Activated CD8-positive, alpha-beta T cell treated with anti-CD3 and anti-CD28 coated beads, Interleukin-2, amount 10 ng/mL, durations not matched to agents 7 days and 5 days (primary cell): ENCODE measurements at regions not wholly inside any gene's neighbourhood (a gene's known extent, or its start where the extent isn't known, plus 50 kb on each side); places are given as distances from the start of the nearest gene placed in this dataset.

Experiments
- ATAC-seq: fragments of 150-1000 bp; cut with Tn5 transposase; one replicate; pipeline ENCODE4 v1.10.0; 2021; ENCODE audit warnings: moderate library complexity
- CTCF ChIA-PET: fragments of 350-600 bp; sonication (Branson Sonifier 250); formaldehyde crosslinking; loops from one replicate; lab custom pipeline; 2021; ENCODE audit warnings: antibody characterized with exemption; lab: Charles Lee
- POLR2A ChIA-PET: fragments of 350-600 bp; sonication (Branson Sonifier 250); formaldehyde crosslinking; loops from one replicate; lab custom pipeline; 2021; ENCODE audit warnings: antibody characterized with exemption; lab: Charles Lee
- DNase-seq: peaks from one replicate; pipeline ENCODE4 v3.0.0-alpha.2; 2020
- H3K27ac Mint-ChIP-seq: one replicate; pipeline ENCODE4 v1.8.0; 2021; ENCODE audit warnings: mild to moderate bottlenecking, mixed read lengths
- H3K27me3 Mint-ChIP-seq: one replicate; pipeline ENCODE4 v1.8.0; 2021; ENCODE audit warnings: low read depth, mixed read lengths
- H3K36me3 Mint-ChIP-seq: one replicate; pipeline ENCODE4 v1.8.0; 2021; ENCODE audit warnings: low read depth, mixed read lengths
- H3K4me1 Mint-ChIP-seq: one replicate; pipeline ENCODE4 v1.8.0; 2021; ENCODE audit warnings: low read depth, mixed read lengths
- H3K4me3 Mint-ChIP-seq: one replicate; pipeline ENCODE4 v1.8.0; 2021; ENCODE audit warnings: mild to moderate bottlenecking, mixed read lengths
- H3K9me3 Mint-ChIP-seq: one replicate; pipeline ENCODE4 v1.8.0; 2022; ENCODE audit warnings: mixed read lengths; ENCODE audit not compliant: insufficient read depth

DNA sequence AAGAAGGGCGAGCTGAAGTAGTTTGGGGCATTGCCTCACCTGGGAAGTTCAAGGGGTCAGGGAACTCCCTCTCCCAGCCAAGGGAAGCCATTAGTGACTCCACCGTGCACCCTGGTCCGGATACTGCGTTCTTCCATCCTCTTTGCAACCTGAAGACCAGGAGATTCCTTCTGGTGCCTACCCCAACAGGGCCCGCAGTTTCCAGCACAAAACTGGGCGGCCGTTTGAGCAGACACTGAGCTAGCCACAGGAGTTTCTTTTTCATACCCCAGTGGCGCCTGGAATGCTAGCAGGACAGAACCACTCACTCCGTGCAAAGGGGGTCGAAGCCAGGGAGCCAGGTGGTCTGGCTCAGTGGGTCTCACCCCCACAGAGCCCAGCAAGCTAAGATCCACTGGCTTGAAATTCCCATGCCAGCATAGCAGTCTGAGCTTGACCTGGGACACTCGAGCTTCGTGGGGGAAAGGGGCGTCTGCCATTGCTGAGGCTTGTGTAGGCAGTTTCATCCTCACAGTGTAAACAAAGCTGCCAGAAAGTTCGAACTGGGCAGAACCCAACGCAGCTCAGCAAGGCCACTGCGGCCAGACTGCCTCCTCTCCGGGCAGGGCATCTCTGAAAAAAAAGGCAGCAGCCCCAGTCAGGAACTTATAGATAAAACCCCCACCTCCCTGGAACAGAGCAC is 1039.4 kb upstream of the IGFBP7 start:
- Mint-ChIP-seq H3K27me3 (no peaks in the 10 kb centered on the region), H3K9me3 (peaks cover 13% of the 10 kb centered on the region), H3K36me3 (no peaks in the 10 kb centered on the region), H3K27ac (no peak overlapping the region), H3K4me3 (no peak overlapping the region), H3K4me1 (no peaks in the 10 kb centered on the region)
- ATAC-seq: no peak
- ChIA-PET POLR2A (no interaction called here), CTCF (no interaction called here)
- no peak for DNase-seq

DNA sequence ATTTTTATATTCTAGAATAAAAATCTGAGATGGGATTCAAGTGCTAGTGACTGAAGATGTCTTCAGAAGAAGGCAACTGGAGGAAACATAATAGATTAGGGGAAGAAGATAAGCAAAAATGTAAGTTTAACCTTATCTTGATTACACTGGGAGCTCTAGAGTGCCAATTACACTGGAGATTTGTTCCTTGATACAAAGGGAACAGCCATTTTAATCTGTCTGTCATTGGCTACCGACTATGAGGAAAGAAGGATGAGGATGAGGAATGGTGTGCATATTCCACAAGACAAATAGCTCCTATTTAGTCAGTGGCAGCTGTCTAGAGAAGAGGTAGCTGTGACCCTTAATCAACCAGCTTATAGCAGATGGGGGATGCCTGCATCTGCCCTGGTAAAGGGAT is 1034.5 kb upstream of the IGFBP7 start:
- POLR2A ChIA-PET: no interaction called here
- no peaks in the 10 kb centered on the region for H3K36me3 Mint-ChIP-seq
- DNase-seq: no peak
- peaks cover 12% of the 10 kb centered on the region for H3K9me3 Mint-ChIP-seq
- H3K27ac Mint-ChIP-seq: no peak overlapping the region
- no peaks in the 10 kb centered on the region for H3K4me1 Mint-ChIP-seq
- H3K27me3 Mint-ChIP-seq: no peaks in the 10 kb centered on the region
- CTCF ChIA-PET: no interaction called here
- no peak for ATAC-seq
- no peak overlapping the region for H3K4me3 Mint-ChIP-seq

- Mint-ChIP-seq H3K4me1 (no peaks in the 10 kb centered on the region), H3K27me3 (no peaks in the 10 kb centered on the region), H3K4me3 (no peak overlapping the region), H3K9me3 (peaks cover 7% of the 10 kb centered on the region), H3K27ac (no peak overlapping the region), H3K36me3 (no peaks in the 10 kb centered on the region)
- CTCF ChIA-PET: no interaction called here
- ATAC-seq (no peak), DNase-seq (no peak)
- POLR2A ChIA-PET: interaction anchor here (0.6 kb wide), 1 partner anchor 60 kb away, joined by 3 read pairs; no protein-coding TSS in a partner anchor
These were observed 1028.8 kb upstream of the IGFBP7 start for GRCh38 chr4:58138786-58139668.

DNA sequence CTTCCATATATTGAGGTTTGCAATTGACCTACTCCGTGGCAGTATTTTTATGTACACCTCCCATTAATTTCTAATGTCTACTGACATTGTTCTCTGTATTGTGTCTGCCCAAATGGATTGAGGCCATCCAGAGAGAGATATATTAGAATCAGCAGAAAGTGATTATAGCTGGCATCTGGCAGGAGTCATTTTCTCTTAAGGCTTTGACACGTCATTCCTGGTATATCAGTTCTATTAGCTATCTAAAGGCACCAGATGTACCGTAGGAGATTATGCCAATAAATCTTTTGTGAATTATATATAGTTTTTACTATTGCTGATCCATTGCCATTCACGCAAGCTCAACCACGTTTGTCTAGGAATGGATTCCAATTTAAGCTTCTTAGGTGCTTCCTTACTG is 1026.4 kb upstream of the IGFBP7 start:
- ChIA-PET CTCF (no interaction called here), POLR2A (interaction anchor here (0.7 kb wide), 1 partner anchor 1666 kb away, joined by 3 read pairs; no protein-coding TSS in a partner anchor)
- no peak for ATAC-seq
- no peak for DNase-seq
- peaks cover 3% of the 10 kb centered on the region for H3K9me3 Mint-ChIP-seq
- no peaks in the 10 kb centered on the region for H3K36me3 Mint-ChIP-seq
- H3K27ac Mint-ChIP-seq: no peak overlapping the region
- H3K4me3 Mint-ChIP-seq: no peak overlapping the region
- no peaks in the 10 kb centered on the region for H3K4me1 Mint-ChIP-seq
- H3K27me3 Mint-ChIP-seq: no peaks in the 10 kb centered on the region

DNA sequence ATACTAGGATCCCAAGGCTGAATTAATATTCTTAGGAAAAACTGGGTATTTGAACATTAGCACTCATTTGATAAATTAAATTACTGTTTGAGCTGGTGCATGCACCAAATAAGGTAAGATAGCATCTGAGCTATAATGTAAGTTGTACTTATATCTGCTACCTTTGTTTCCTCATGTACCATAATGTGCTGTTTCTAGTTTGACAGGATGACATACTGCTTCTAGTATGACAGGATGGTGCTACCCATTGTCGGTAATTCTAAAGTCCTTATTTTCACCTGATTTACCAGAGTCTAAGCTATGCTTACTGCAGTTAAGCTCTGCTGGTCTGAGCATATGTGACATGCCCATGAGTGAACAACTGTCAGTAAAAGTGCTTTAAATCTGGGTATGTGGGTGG is 1017.5 kb upstream of the IGFBP7 start:
- Mint-ChIP-seq H3K27me3 (no peaks in the 10 kb centered on the region), H3K4me1 (no peaks in the 10 kb centered on the region), H3K9me3 (no peaks in the 10 kb centered on the region)

DNA sequence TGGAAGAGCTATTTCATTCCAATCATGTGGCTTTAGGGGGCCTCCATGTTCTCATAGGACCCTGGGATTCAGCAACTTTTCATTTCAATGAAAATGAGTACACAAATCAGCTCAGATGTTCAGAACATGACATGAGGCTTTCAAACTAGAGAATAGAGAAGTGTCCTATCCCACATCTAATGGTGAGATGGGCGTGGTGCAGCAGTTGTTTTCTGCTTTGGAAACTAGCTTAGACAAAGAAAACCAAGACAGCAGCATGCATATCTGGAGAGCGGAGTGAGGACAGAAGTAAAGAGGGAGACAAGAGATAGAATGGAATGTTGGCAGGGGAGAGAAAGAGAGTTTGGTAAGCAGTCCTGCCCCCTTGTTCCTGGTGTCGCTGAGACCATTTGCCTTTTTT is 1009.1 kb upstream of the IGFBP7 start:
- no peak overlapping the region for H3K4me3 Mint-ChIP-seq
- H3K4me1 Mint-ChIP-seq: no peaks in the 10 kb centered on the region
- POLR2A ChIA-PET: no interaction called here
- no peaks in the 10 kb centered on the region for H3K27me3 Mint-ChIP-seq
- no peak for DNase-seq
- H3K9me3 Mint-ChIP-seq: peaks cover 3% of the 10 kb centered on the region
- H3K27ac Mint-ChIP-seq: no peak overlapping the region
- no peaks in the 10 kb centered on the region for H3K36me3 Mint-ChIP-seq
- CTCF ChIA-PET: no interaction called here
- ATAC-seq: no peak

More for the DNA sequence above, 1017.5 kb upstream of the IGFBP7 start:
- H3K36me3 Mint-ChIP-seq: no peaks in the 10 kb centered on the region
- DNase-seq (no peak), ATAC-seq (no peak)
- ChIA-PET CTCF (no interaction called here), POLR2A (no interaction called here)
- H3K27ac Mint-ChIP-seq: no peak overlapping the region
- H3K4me3 Mint-ChIP-seq: no peak overlapping the region

GRCh38 chr4:58113126-58113525 is 1002.9 kb upstream of the IGFBP7 start:
- Mint-ChIP-seq H3K27me3 (no peaks in the 10 kb centered on the region), H3K4me3 (no peak overlapping the region), H3K36me3 (no peaks in the 10 kb centered on the region), H3K27ac (no peak overlapping the region), H3K4me1 (no peaks in the 10 kb centered on the region), H3K9me3 (no peaks in the 10 kb centered on the region)
- DNase-seq: no peak
- no peak for ATAC-seq
- POLR2A ChIA-PET: no interaction called here
- CTCF ChIA-PET: no interaction called here

DNA sequence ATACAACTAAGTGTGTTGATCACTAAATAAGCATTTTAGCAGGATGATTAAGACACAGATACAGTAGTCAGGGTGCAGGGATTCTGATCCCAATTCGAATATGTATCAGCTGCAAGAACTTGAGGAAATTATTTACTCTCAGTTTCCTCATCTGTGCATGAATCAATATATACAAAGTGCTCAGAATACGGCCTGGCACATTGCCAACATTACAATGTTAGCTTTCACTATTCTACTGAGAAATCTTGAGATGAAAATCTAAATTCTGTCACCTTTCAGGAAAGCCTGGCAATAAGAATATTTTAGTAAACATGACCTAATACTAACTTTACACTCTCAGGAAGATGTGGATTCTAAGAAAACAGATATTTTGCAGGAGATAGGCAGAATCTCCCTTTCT is 1001.6 kb upstream of the IGFBP7 start:
- Mint-ChIP-seq H3K27ac (no peak overlapping the region), H3K36me3 (no peaks in the 10 kb centered on the region), H3K4me3 (no peak overlapping the region), H3K9me3 (no peaks in the 10 kb centered on the region), H3K4me1 (no peaks in the 10 kb centered on the region), H3K27me3 (no peaks in the 10 kb centered on the region)
- DNase-seq (no peak), ATAC-seq (no peak)
- ChIA-PET POLR2A (no interaction called here), CTCF (no interaction called here)

GRCh38 chr4:58093352-58093751 is 983.2 kb upstream of the IGFBP7 start:
- DNase-seq (no peak), ATAC-seq (no peak)
- no peaks in the 10 kb centered on the region for H3K4me1 Mint-ChIP-seq
- peaks cover 4% of the 10 kb centered on the region for H3K9me3 Mint-ChIP-seq
- no peaks in the 10 kb centered on the region for H3K27me3 Mint-ChIP-seq
- ChIA-PET POLR2A (no interaction called here), CTCF (no interaction called here)
- H3K4me3 Mint-ChIP-seq: no peak overlapping the region
- no peak overlapping the region for H3K27ac Mint-ChIP-seq
- no peaks in the 10 kb centered on the region for H3K36me3 Mint-ChIP-seq

DNA sequence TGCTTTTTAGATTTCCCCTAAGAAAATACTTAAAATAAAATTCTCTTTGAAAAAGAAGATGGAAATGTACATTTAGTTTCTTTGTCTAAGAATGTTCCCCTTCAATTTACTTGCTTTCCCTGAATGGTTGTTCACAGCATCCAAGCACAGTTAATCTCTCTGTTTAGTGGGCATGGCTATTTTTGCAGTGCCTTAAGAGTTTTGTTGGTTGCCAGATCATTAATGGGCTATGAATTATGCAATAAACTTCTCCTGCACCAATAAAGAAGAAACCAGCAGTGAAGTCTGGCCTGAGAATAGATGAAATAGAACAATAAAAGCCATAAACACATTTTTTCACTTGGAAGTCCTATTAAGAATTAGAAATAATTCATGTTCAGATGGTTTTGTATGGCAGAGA is 980.4 kb upstream of the IGFBP7 start:
- ChIA-PET POLR2A (no interaction called here), CTCF (no interaction called here)
- Mint-ChIP-seq H3K27ac (no peak overlapping the region), H3K4me3 (no peak overlapping the region), H3K9me3 (peaks cover 4% of the 10 kb centered on the region), H3K36me3 (no peaks in the 10 kb centered on the region), H3K4me1 (no peaks in the 10 kb centered on the region), H3K27me3 (no peaks in the 10 kb centered on the region)
- DNase-seq (no peak), ATAC-seq (no peak)

GRCh38 chr4:58081356-58081755 is 971.2 kb upstream of the IGFBP7 start:
- ChIA-PET CTCF (no interaction called here), POLR2A (no interaction called here)
- ATAC-seq (no peak), DNase-seq (no peak)
- Mint-ChIP-seq H3K27me3 (no peaks in the 10 kb centered on the region), H3K4me3 (no peak overlapping the region), H3K36me3 (no peaks in the 10 kb centered on the region), H3K27ac (no peak overlapping the region), H3K9me3 (peaks cover 6% of the 10 kb centered on the region), H3K4me1 (no peaks in the 10 kb centered on the region)

DNA sequence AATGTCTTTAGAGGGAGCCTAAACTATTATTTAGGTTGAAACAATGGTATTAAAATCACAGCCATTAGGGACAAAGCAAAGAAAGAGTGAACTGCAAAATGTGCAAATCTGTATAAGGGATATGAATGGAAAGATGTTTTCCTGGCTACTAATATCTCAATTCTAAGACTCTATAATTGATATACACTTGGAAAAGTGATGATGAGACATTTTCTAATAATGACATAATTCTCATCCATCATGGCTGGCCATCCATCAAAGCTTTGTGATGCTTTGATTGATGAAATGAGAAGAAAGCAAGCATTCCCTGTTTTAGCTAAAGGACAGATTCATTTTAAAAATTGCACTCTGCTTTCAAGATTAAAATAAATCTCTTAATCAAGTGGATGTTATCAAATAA is 965.5 kb upstream of the IGFBP7 start:
- H3K9me3 Mint-ChIP-seq: peaks cover 9% of the 10 kb centered on the region
- H3K4me3 Mint-ChIP-seq: no peak overlapping the region
- no peaks in the 10 kb centered on the region for H3K4me1 Mint-ChIP-seq
- H3K36me3 Mint-ChIP-seq: no peaks in the 10 kb centered on the region
- no peak overlapping the region for H3K27ac Mint-ChIP-seq
- ChIA-PET CTCF (no interaction called here), POLR2A (no interaction called here)
- DNase-seq: no peak
- no peak for ATAC-seq
- no peaks in the 10 kb centered on the region for H3K27me3 Mint-ChIP-seq
